Peyer's patch (tissue), 4 donors: ENCODE measurements at regions not wholly inside any gene's neighbourhood (a gene's known extent, or its start where the extent isn't known, plus 50 kb on each side); places are given as distances from the start of the nearest gene placed in this dataset.

Experiments
- POLR2A ChIP-seq, 2 donors: fragments of 450-650 bp; IDR thresholded peaks; one replicate each; pipeline ENCODE4 v1.5.1; 2017; ENCODE audit warnings: antibody characterized with exemption in 2 of 2, mild to moderate bottlenecking in 2 of 2, moderate library complexity in 2 of 2
- TF ChIP-seq, protein P1 (sequence below), 6 experiments: fragments of 450-650 bp in 4 of 6; fragments of 200-600 bp in 2 of 6; sonication (generic) in 1 of 6; IDR thresholded peaks; one replicate each; pipeline ENCODE4 v1.5.1; 2017 to 2019; ENCODE audit warnings: antibody characterized with exemption in 6 of 6, mild to moderate bottlenecking in 3 of 6, moderate library complexity in 1 of 6

DNA sequence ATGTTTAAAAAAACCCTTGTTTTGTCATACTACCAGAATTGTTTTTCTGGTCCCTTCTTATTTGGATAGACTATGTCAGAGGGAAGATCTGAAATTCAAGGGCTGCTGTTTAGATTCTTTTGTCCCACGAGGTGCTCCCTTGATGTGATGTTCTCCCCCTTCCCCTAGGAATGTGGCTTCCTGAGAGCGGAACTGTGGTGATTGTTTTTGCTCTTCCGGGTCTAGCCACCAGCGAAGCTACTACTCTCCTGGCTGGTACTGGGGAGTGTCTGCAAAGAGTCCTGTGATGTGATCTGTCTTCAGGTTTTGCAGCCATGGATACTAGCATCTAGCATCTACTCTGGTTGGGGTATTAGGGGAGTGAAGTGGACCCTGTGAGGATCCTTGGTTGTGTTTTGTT lies 271.1 kb downstream of the DCAF12L2 start:
- TF ChIP-seq POLR2A (IDR thresholded peaks at IDR 0.05), result no peak
- TF ChIP-seq, protein P1, sequence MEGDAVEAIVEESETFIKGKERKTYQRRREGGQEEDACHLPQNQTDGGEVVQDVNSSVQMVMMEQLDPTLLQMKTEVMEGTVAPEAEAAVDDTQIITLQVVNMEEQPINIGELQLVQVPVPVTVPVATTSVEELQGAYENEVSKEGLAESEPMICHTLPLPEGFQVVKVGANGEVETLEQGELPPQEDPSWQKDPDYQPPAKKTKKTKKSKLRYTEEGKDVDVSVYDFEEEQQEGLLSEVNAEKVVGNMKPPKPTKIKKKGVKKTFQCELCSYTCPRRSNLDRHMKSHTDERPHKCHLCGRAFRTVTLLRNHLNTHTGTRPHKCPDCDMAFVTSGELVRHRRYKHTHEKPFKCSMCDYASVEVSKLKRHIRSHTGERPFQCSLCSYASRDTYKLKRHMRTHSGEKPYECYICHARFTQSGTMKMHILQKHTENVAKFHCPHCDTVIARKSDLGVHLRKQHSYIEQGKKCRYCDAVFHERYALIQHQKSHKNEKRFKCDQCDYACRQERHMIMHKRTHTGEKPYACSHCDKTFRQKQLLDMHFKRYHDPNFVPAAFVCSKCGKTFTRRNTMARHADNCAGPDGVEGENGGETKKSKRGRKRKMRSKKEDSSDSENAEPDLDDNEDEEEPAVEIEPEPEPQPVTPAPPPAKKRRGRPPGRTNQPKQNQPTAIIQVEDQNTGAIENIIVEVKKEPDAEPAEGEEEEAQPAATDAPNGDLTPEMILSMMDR (IDR thresholded peaks at IDR 0.05), result no peak
